ENCODE measurements at regions not wholly inside any gene's neighbourhood (a gene's known extent, or its start where the extent isn't known, plus 50 kb on each side); places are given as distances from the start of the nearest gene placed in this dataset.

DNA sequence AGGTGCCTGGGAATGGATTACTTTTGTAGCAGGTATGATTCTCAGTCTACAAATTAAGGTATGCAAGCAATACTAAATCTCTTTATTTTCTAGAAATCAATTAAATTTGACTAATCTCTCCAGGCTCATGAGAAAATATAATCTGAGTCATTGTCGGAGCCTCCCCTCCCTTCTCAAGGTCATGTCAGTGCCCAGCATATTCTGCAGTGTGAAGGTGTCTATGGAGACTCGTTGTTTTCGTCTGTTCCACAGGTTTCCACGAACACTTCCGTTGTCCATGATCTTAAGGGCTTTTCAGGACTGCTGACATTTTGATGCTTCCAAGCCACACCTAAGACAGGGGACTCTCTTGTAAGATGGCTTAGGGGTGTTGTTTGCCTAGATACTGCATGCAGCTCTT lies 56.6 kb upstream of the SCOC start:
- no peak for DNase-seq (ENCODE audit: low read depth)

- DNase-seq (ENCODE audit: low read depth) = no peak
These were observed 57.5 kb upstream of the SCOC start for GRCh38 chr4:140315970-140316369.

DNA sequence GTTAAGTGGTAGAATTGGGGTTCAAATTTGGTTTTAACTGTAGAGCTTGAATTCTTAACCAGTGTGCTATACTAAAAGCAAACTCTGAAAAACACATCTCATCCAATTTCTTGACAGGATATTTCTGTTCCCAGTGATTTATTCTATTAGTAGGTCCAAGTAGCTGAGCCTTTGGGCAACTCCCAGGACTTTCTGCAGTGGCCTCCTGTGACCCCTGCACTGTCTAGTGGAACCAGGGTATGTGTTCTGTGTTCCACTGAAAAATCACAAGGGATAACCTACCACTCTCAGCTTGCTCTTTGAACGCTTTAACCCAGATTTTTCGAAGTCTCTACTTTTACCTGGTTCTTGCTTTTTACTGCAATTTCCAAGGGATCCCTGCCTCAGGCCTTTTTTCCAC lies 58.0 kb upstream of the SCOC start:
- DNase-seq (ENCODE audit: low read depth) = no peak

DNA sequence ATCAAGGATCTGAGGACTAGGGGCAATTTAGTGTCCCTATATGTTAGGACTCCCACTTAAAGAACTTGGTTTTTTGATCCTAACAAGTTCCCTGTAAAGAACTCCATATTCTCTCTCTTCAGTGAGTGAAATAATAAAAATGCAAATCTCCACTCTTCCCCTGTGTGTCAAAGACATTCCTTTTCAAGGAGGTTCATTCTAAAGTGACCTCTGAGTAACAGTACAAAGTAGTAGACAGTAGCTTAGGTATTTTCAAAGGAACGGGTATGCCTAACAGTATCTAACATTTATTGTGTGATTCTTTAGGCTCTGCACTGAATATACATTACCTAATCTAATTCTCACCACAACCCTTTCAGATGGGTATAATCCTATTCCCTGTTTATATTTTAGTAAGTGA lies 58.4 kb upstream of the SCOC start:
- no peak for DNase-seq (ENCODE audit: low read depth)

DNA sequence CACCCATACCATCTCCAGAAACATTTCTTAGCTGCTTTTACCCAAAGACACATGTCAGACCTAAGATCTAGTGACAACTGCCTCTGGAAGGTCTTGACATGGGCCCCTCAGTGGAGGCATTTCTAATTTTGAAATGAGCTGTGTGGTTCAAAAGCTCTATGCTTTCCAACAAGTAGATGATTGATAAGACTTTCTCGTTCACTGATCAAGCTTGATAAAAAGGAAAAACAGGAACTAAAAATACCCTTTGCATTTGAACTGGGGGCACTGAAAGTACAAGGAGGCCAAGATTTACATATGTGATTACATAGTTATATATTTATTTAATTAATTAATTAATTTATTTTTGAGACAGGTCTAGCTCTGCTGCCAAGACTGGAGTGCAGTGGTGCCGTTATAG lies 61.3 kb upstream of the SCOC start:
- DNase-seq (ENCODE audit: low read depth) = no peak

GRCh38 chr4:140311257-140311835 lies 62.1 kb upstream of the SCOC start:
- DNase-seq (ENCODE audit: low read depth) = peak; percentile 34

- peak; percentile 73 for DNase-seq (ENCODE audit: low read depth)
These were observed 64.1 kb upstream of the SCOC start for GRCh38 chr4:140309124-140309870.

- peak; percentile 78 for DNase-seq (ENCODE audit: low read depth)
These were observed 64.9 kb upstream of the SCOC start for GRCh38 chr4:140308366-140309123.

- no peak for DNase-seq (ENCODE audit: low read depth)
These were observed 68.4 kb upstream of the SCOC start for GRCh38 chr4:140305053-140305452.

GRCh38 chr4:140304346-140304745 lies 69.1 kb upstream of the SCOC start:
- DNase-seq (ENCODE audit: low read depth) = no peak

DNA sequence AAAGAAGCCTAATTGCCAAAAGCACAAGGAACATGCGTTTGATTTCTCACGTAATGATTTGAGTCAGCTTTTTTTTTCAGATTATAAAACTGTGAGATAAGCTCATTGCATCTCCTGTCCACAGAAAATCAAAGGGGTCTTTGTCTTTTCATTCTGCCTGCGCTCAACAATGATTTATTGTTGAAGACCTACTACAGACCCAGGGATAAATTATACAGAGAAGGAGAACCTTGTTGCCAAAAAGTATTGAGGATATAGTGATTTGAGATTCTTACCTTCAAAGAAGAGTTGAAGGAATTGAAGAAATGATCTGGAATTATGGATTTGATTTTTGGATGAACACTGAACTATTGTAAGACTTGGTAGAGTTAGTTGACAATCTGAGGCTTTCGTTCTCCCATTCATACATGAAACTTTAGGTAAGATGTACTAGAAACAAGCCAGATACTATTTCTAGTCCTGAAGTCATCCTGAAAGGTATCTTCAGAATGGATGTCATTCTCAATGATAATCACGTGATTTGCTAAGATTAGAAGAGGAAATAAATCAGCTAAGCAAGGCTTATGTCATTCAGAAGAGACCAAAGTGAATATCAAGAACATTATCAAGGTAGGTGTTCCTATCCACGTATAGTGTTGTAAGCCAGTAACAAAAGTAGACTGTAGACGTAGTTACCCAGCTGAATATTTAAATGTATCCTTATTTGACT lies 71.1 kb upstream of the SCOC start:
- no peak for DNase-seq (ENCODE audit: low read depth)

DNA sequence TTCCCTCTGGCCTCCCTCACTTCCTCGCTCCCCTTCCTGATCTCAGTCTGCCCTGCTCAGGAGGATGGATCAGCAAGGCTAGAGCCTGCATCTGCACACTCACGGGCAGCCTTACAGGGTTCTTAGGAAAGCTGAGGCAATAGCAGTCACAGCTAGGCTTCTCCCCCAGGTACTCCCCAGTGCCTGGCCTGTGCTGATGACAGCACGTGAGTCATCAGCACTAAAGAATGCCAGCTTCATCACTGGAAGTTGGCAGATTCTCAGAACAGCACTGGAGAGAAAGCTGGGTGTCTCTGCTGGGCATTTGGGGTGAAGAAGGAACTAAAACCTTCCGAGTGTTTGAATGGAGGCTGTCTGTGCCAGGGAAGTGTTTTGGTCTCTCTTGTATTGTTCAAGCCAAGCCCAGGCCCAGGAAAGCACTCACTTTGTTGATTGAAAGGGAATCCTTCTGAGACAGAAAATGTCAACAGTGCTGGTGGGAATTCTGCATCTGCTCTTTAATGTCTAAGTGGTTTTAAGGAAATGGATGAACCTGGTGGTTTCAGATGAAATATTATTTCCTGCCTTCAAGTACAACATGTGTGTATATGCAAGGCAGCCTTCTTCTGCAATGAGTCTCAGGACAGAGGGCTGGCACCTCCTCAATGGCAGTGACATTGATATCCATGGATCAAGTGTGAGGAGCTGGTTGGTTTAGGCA lies 73.0 kb upstream of the SCOC start:
- peak; percentile 63 for DNase-seq (ENCODE audit: low read depth)

GRCh38 chr4:140298001-140298400 lies 75.4 kb upstream of the SCOC start:
- no peak for DNase-seq (ENCODE audit: low read depth)

DNA sequence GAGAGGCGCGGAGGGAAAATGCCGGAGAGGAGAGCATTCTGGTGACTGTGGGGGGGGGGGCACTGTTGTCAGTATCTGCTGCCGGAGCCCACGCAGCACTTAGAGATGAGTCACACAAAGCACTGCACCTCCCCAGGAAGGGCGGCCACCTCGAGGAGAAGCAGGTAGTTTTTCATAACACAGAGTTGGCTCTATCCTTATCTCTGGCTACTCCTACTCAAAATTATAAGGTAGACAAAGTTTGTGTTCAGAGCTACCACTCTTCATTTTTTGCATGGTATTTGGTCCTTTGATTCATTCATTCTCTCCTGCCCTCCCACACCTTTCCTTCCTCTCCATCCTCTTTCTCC lies 76.2 kb upstream of the SCOC start:
- no peak for DNase-seq (ENCODE audit: low read depth)

- peak; percentile 92 for DNase-seq (ENCODE audit: low read depth)
These were observed 76.9 kb upstream of the SCOC start for GRCh38 chr4:140296335-140297220.

- no peak for DNase-seq (ENCODE audit: low read depth)
These were observed 79.5 kb upstream of the SCOC start for GRCh38 chr4:140293979-140294378.

DNA sequence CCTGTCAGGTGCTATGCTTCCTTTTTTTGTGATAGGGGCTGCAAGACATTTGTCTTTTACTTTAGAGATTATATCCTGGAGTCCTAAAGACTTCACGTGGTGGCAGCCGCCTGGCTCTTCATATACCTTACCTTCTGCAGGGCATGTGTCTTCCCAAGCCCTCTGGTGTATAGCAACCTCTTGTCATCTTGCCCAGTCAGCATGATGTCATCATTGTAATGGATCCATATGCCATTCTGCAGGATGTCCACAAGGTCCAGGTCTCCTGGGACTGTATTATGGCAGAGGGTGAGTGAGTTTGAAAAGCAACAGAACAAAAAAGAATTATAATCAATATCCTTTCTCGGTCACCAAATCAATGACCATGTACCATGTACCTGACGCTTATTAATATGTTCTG lies 82.2 kb upstream of the SCOC start:
- no peak for DNase-seq (ENCODE audit: low read depth)

DNA sequence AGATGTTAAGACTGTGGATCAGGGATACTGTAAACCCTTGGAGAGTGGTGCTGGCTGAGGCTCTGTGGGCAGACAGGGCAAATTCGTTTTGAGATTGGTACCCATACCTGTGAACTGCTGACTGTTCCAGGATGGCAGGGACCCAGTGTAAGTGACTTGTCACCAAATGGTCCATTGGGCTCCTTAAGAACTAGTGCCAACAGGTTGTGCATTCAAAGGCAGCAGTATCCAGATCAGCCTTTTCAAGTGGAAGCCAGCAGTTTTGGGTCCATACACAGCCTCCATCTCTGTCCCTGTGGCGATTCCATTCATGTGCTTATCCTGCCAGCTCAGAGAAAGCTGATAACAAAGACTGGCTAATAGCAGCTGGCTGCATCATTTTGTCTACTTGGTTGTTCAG lies 84.0 kb upstream of the SCOC start:
- DNase-seq (ENCODE audit: low read depth) = no peak

DNA sequence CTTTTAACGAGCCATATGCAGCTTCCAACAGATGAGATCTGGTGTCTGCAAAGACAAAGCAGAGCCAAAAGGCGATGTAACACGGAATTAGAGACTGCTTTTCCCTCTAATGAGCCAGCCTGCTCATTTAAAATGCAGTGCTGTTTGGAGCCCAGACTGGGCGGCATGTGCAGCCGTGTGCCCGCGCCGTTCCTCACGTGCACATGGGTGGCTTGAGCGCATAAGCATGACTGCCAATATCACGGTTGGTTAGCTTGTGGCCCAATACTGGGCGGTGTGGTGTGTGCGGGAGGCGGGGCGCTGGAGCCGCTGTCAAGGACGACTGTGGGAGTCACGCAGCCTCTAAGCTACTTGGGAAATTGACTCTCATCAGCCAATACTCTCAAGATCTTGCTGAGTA lies 87.0 kb upstream of the SCOC start:
- DNase-seq (ENCODE audit: low read depth) = peak; percentile 23

- no peak for DNase-seq (ENCODE audit: low read depth)
These were observed 89.0 kb upstream of the SCOC start for GRCh38 chr4:140284456-140284855.
